ENCODE measurements at regions not wholly inside any gene's neighbourhood (a gene's known extent, or its start where the extent isn't known, plus 50 kb on each side); places are given as distances from the start of the nearest gene placed in this dataset.

DNA sequence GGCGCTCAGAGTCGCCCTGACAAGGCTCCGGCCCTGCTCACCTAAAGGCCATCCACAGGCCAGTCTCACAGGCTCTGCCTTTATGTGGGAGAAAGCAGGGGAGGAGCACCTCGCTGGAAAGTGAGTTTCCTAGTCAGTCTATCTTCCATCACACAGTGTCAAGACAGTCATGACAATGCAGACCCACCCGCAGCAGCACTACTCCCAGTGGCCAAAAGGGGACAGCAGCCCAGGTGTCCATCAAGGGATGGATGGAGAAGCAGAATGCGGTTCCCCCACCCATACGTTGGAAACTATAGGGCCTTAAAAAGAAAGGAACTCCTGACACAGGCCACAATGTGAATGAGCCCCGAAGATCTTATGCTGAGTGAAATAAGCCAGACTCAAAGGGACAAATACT, 226.8 kb downstream of the ENGASE start:
- TF ChIP-seq GATA3 (IDR thresholded peaks at IDR 0.05; ENCODE audit: low read depth, low read length) (no peak), GATA2 (IDR thresholded peaks at IDR 0.05; ENCODE audit: low read depth, low read length) (no peak)

Measured in SH-SY5Y (cell line).